IPS DF 19.7 (cell line): ENCODE measurements at regions not wholly inside any gene's neighbourhood (a gene's known extent, or its start where the extent isn't known, plus 50 kb on each side); places are given as distances from the start of the nearest gene placed in this dataset.

Source experiments
- DNase-seq: peaks from one replicate; pipeline ENCODE4 v3.0.0-alpha.2; 2013; ENCODE audit warnings: low read depth, low spot score

GRCh38 chr7:18241543-18242231 is 214.0 kb upstream of the PRPS1L1 start:
- DNase-seq: no peak

- no peak for DNase-seq
Observed at GRCh38 chr7:18243731-18244130, 216.1 kb upstream of the PRPS1L1 start.

GRCh38 chr7:18250133-18250532 is 222.5 kb upstream of the PRPS1L1 start:
- no peak for DNase-seq

DNA sequence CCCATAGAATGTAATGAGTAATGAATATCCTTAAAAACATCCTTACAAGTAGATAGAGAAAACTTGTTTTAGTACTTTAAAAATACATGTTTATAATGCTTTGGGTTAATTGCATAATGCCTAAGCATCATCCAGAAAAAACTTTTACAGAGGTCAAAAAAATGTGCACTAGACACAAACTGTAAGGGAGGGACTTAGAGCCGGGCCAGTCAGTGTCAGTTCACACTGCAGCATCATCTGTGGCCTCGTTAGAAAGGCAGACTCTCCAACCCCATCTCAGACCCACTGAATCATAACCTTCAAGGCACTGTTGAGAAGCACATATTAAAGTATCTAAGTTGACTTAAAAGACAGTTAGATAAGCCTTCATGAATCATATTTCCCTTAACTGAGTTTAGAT is 230.1 kb upstream of the PRPS1L1 start:
- DNase-seq: no peak

- DNase-seq: no peak
Observed at GRCh38 chr7:18262058-18262457, 233.5 kb upstream of the HDAC9 start.

DNA sequence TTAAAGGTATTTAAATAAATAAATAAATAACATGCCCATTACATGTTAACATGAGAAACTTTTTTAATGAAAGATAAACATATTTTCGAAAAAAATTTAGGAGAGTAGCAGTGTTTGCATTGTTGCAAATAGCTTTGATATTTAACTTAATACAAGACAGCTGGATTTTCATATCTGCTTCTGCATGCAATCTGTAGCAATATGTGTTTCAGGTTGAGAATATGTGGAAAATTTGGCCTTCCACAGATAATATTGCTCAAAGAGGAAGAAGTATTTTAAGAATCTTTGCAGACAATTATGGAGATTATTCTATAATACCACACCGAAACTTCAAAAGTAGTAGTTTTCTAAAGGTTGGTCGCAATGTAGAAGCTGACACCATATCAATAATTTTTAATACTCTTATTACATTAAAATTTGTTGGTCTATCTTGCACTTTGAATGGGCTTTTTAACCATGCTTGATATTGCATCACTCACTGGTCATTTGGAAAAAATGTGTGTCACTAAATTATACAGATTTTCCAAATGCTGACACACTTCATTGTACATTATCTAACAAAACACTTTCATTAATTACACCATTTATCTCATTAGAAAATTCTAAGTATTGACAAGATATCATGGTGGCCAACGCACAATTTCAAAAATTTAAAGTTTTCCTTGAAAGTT is 229.8 kb upstream of the HDAC9 start:
- no peak for DNase-seq

DNA sequence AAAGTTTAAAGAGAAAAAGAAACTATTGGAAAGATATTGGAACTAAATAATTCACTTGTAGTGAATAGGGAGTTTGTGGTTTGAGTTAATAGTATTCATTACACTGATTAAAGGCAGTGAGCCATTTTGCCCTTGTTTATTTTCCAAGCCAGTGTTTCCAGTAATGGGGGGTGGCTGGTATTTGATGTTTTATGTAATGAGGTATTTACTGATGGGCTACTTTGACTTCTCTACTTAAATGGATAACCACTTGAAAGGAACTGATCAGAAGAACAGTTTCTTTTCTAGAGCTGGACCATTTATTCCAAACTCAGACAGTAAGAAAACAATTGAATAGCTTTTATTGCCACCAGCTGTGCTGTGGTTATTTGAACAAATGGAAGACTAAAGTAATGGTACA is 227.0 kb upstream of the HDAC9 start:
- no peak for DNase-seq

GRCh38 chr7:18276380-18276779 is 219.2 kb upstream of the HDAC9 start:
- DNase-seq: no peak

- DNase-seq: no peak
Observed at GRCh38 chr7:18278316-18278715, 217.2 kb upstream of the HDAC9 start.

DNA sequence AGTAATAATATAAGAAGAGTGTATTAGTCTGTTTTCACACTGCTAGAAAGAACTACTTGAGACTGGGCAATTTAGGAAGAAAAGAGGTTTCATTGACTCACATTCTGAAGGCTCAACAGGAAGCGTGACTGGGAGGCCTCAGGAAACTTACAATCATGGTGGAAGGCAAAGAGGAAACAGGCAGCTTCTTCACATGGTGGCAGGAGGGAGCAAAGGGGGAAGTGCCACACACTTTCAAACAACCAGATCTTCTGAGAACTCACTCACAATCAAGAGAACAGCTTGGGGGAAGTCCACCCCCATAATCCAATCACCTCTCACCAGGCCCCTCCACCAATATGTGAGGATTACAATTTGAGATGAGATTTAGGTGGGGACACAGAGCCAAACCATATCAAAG is 212.5 kb upstream of the HDAC9 start:
- DNase-seq: no peak

DNA sequence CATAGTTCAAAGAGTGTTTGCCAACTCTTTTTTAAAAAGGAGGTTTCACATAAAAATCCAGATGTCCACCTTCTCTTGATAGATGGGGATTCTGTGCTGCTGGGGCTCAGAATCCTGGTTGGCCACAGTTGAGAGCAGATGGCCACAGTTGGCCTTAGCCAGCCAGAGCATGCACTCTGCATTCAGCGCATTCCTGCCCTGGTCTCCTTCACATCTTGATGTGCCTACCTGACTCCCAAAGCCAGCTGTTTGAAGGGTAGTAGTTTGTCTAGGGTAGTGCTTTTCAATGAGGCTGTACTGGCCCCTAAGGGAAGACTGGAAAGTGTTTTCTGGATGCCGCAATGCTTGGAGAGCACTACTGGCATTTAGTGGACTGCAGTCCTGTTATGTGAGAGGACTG is 208.1 kb upstream of the HDAC9 start:
- DNase-seq: no peak

GRCh38 chr7:18288322-18289037 is 207.1 kb upstream of the HDAC9 start:
- DNase-seq: no peak

- DNase-seq: no peak
Observed at GRCh38 chr7:18289788-18290187, 205.8 kb upstream of the HDAC9 start.

GRCh38 chr7:18290223-18290622 is 205.3 kb upstream of the HDAC9 start:
- no peak for DNase-seq

DNA sequence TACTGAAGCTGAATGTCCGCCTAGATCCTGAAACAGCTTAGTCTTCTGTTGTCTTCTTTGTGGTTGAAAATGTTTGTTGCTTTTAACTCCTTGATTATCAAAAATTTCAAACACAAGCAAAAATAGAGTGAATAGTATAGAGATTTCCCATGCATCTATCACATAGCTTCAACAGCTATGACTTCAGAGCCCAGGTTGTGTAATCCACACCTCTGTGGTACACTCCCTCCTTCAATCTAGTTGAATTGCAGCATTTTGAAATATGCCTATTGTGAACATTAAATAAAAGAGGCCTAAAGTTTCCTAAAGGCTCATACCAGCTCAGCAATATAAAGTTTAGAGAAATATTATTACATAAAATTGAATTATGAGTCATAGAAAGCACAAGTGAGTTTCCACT is 204.7 kb upstream of the HDAC9 start:
- no peak for DNase-seq

- DNase-seq: no peak
Observed at GRCh38 chr7:18292584-18292983, 203.0 kb upstream of the HDAC9 start.

DNA sequence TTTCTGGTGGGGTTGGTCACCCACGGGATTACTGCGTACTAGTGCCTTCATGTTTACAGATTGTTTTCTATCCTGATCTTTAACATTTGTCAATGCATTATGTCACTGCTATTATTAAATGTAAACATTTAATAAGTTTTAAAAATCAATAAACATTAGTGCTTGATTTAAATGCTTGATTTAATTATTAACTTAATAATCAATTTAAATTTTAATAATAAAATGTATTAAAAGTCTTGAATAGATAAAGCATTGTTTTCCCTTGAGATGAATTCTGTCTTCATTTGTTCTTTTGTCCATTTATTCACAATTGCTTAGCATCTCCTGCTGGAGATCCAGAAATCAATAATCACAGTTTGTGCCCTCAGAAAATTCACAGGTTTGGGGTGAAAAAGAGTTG is 201.8 kb upstream of the HDAC9 start:
- DNase-seq: no peak

DNA sequence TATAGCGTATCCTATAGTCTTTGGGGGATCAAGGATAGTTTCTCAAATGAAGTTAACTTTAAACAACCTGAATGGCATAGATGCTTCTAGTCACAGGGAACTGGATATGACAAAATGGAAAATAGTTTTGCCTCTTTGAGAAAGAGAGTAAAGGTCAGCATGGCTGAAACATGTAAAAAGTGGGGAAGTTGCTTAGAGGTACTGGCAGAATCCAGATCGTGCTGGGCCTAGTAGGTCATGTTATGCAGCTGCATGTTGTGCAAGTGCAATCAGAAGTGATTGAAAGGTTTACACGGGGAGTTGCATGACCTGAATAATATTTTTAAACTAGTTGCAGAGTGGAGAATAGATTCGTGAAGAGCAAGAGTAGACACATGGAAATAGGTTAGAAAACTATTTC is 201.1 kb upstream of the HDAC9 start:
- no peak for DNase-seq

DNA sequence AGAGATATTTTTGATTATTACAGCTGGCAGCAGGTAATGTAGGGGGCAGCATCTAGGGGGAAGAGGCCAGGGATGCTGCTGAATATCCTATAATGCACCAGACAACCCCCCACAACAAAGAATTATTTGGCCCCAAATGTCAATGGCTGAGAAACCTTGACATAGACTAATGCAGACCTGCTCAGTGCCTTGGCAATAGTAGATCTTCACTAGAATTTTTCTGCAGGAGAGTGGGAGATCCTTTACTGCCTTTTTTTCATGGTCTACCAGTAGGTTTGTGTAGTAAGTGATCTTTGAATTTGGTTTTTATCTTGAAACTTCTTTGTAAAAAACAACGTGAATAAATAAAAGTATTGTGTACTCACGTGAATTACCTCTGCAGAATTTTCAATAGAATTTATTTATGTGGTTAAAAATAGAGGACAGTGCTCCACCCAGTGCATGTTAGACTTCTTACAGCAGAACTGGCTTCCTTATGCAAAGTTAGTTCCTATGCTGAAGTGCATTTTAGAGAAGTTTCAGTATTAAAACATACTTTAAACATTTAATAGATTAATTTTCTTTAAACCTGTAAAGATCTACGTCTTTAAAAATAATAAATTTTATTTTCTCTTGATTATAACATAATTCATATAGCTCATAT is 199.6 kb upstream of the HDAC9 start:
- no peak for DNase-seq

DNA sequence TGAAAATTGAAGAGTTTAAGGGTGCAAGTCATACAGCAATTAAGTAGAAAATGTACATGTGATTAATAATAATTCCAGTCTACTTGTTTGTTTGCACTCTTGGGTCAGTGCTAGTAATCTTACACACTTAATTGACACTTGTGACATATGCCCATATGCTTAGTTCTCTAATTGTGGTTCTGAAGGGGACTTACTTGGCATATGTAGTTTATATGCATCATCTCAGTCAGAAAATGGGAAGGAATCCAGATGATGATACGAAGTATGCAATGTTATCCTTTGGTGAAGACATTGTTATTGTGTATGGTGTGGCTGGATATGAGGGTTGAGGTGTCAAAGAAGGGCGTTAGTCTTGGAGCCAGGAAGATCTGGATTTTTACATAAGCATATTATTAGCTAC is 193.5 kb upstream of the HDAC9 start:
- DNase-seq: no peak

DNA sequence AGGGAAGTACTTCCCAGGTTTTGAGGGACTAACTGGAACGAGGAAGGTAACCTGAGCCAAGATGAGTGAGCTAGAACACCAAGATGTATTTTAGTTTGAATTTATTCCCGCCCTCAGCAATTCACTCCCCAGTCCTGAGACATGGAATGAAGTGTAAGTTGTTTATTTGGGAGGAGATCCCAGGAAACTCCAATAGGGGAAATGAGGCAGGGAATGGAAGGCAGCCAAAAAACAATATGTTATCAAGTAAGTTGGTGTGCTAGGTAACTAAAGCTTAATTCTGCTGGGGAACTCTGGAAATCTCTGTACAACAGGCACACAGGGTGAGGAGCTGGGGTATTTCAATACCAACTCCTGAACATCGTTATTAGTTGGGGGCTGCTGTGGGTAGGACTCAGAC is 189.7 kb upstream of the HDAC9 start:
- no peak for DNase-seq

DNA sequence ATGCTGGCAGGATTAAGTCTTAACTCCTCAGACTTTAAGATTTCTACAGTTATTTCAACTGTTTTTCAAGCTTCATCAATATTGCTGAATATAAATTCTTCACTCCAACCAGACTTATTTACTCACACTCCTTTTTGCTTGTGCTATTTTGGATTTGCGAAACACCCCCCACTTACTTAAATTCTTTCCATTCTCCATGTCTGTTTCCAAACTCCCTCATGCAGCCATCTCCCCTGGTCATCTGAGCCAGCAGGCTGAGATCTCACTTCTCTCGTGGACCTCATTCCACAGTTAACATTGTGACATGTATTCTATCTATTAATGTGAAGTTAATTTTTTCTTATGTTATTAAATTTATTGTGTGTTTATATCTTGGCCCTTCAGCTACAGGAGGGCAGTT is 188.9 kb upstream of the HDAC9 start:
- DNase-seq: no peak

DNA sequence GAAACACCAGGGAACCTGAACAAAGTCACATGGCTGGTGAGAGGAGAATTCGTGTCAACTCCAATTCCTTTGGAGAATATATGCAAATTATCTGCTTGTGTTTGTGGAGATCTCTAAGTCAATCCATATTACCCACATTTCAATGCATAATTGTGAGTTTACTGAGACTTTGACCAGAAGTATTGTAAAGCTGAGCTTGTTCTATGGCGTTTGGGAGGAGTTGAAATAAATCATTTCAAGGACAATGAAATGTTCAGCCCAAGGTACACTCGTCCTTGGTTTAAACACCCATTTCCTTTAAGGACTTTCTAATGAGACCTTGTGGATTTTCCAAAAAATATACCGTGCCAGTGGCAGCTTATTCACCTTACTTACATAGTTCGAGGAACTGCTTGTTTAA is 186.6 kb upstream of the HDAC9 start:
- no peak for DNase-seq
